ENCODE measurements at regions not wholly inside any gene's neighbourhood (a gene's known extent, or its start where the extent isn't known, plus 50 kb on each side); places are given as distances from the start of the nearest gene placed in this dataset.

DNA sequence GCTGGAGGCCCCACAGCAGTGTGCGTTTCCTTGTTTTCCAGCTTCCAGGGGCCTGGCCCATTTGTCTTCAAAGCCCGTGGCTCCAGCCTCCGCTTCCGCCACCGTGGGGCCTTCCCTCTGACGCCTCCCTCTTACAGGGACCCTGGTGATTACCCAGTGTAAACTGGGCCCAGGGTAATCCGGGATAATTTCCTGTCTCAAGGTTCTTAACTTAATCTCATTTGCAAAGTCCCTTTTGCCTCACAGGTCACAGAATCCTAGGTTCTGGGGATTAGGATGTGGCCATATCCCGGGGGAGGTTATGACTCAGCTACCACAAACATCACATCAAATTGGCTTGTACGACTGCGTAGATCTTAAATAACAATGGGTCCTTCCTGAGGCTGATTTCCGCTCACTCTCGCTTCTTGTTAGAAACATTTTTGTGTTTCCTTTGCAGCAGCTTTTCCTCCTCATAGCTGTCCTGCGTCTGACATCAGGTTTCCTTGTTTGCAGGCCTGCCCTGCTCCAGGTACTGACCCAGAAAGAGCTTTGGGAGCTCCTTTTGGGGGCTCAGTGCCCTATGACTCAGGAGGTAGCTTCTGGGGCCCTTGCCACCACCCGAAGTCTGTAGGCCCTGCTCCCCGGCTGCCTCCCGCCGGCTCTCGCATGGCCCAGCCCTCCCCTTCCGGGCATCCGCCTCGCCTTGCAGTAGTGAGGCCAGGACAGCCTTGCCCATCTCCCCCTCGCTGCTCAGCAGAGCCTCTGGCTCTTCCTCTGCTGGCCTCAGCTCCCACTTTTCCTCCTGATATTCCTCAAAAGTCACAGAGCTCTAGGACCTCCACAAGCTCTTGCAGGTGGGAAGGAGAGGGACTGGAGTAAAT is 100.5 kb downstream of the ERMARD start (continued):
- TF ChIP-seq NANOG (IDR thresholded peaks at IDR 0.05; ENCODE audit: insufficient read depth, low read depth, low read length, poor library complexity, severe bottlenecking) = no peak
- TF ChIP-seq CEBPB (IDR thresholded peaks at IDR 0.05; ENCODE audit: low read depth, low read length) = no peak
- TF ChIP-seq RAD21 (IDR thresholded peaks at IDR 0.05 in 1 of 2, conservative IDR thresholded peaks at IDR 0.05 in 1 of 2; ENCODE audit: low read depth in 2 of 2, low read length in 2 of 2) = no peak
- TF ChIP-seq POLR2AphosphoS5 (IDR thresholded peaks at IDR 0.05; ENCODE audit: low read depth, low read length) = no peak
- TF ChIP-seq SP4 (IDR thresholded peaks at IDR 0.05; ENCODE audit: low read length) = no peak

All from H1 (cell line).